ENCODE measurements at regions not wholly inside any gene's neighbourhood (a gene's known extent, or its start where the extent isn't known, plus 50 kb on each side); places are given as distances from the start of the nearest gene placed in this dataset.

DNA sequence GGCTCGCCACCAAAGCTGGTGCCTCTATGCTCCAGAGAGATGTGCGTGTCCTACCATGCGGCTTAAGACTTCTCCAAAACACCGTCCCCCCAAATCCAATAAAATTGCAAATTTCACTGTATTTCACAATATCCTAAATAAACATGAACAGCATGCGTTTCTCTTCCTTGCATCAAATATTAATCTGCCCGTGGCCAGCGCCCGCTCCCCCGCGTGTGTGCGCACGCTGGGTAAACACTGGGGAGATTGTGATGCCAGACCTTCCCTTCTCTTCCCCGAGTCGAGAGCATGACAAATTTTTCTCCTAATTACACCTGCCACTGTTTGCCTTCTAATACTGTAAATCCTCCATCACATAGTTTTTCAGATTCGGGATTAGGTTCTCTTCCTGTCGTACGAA is 148.1 kb downstream of the MRM1 start:
- peaks cover 5 to 46% (median 32%) of the 10 kb centered on the region in 7 donors for H3K27me3 ChIP-seq
- DNase-seq, result no peak
- TF ChIP-seq, protein P1, sequence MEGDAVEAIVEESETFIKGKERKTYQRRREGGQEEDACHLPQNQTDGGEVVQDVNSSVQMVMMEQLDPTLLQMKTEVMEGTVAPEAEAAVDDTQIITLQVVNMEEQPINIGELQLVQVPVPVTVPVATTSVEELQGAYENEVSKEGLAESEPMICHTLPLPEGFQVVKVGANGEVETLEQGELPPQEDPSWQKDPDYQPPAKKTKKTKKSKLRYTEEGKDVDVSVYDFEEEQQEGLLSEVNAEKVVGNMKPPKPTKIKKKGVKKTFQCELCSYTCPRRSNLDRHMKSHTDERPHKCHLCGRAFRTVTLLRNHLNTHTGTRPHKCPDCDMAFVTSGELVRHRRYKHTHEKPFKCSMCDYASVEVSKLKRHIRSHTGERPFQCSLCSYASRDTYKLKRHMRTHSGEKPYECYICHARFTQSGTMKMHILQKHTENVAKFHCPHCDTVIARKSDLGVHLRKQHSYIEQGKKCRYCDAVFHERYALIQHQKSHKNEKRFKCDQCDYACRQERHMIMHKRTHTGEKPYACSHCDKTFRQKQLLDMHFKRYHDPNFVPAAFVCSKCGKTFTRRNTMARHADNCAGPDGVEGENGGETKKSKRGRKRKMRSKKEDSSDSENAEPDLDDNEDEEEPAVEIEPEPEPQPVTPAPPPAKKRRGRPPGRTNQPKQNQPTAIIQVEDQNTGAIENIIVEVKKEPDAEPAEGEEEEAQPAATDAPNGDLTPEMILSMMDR (IDR thresholded peaks at IDR 0.05), result no peak

DNA sequence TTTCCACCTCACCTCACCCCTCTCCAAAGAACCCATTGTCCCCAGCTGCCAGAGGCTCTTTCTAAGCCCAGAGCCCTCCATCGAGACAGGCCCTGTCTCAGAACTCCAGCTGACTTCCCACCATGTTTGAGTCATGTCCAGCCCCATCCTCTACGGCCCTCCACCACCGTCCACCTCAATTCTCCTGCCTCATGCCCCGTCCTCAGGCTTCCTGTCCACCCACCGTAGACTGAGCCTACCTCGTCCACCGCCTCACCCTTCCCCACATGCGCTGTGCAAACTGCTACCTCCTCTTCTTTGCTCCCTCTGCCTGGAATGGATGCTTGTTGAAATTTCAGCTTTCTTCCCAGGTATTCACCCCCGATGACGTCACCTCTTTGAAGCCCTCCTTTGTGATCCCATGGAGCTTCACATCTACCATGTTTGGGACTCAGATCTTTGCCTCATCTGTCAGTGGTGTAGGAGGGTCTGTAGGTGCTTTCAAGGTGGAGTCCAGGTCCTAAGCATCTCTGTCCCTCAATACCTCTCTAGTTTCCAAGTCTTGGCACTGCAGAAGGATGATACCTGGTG is 149.0 kb downstream of the MRM1 start:
- no peak overlapping the region for H3K4me3 ChIP-seq
- TF ChIP-seq, protein P1 (IDR thresholded peaks at IDR 0.05), result no peak
- WGBS, 2 donors, result 85 to 87% methylated on average over 10 of the region's 10 CpGs
- no peaks in the 10 kb centered on the region for H3K4me1 ChIP-seq
- H3K27ac ChIP-seq, result no peak overlapping the region
- no peaks in the 10 kb centered on the region for H3K36me3 ChIP-seq
- H3K9me3 ChIP-seq, result no peaks in the 10 kb centered on the region
- no peak for DNase-seq
- no peak for ATAC-seq
- peaks cover 5 to 54% (median 38%) of the 10 kb centered on the region in 7 donors for H3K27me3 ChIP-seq
- intact Hi-C loops (cut with DNase I), result no loop called here

More for the DNA sequence above, 148.1 kb downstream of the MRM1 start:
- H3K4me1 ChIP-seq, result no peaks in the 10 kb centered on the region
- H3K9me3 ChIP-seq, result peaks cover 0 to 3% (median 0%) of the 10 kb centered on the region in 11 donors
- 80 to 82% methylated on average over 17 of the region's 17 CpGs for WGBS, 2 donors
- no peak overlapping the region for H3K4me3 ChIP-seq
- H3K27ac ChIP-seq, result no peak overlapping the region
- no peaks in the 10 kb centered on the region for H3K36me3 ChIP-seq
- intact Hi-C loops (cut with DNase I), result no loop called here
- ATAC-seq, result no peak

DNA sequence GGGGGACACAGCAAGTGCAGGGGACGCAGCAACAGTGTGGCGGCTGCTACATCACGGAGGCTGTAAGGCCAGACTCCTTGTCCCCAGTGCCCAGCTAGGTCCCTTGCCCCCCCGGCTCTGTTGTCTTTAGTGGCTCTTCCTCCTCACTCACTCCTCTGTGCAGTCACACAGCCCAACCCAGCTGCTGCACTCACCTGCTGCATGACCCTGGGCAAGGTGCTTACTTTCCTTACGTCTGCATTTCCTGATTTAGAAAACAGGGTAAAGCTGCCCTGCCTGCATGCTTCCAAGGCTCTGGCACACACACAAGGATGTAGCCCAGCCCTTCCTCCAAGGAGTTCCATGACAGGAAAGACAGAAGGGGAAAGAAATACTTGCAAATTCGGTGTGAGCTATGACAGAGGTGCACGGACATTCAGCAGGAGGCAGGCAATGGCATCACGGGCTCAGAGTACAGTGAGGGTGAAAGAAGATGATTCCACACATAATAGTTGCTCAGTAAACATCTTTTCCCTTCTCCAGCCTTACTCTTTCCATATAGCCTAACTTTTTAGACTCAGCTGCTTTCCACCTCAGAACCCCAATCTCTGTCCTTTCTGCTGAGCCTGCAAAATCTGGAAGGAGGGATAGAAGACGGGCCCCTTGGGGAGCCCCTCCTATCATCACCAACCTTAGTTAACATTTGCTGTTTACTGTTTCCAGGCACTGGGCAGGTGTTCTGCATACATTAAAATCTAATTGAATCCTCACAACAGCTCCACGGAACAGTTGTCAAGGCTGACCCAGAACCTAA is 150.9 kb downstream of the MRM1 start:
- Histone ChIP-seq H3K27ac (no peak overlapping the region), H3K4me1 (no peaks in the 10 kb centered on the region), H3K9me3 (no peaks in the 10 kb centered on the region), H3K36me3 (no peaks in the 10 kb centered on the region), H3K27me3 (peaks cover 5 to 72% (median 51%) of the 10 kb centered on the region in 7 donors), H3K4me3 (no peak overlapping the region)
- no peak for DNase-seq
- intact Hi-C loops (cut with DNase I), result no loop called here
- no peak for ATAC-seq
- 62 to 64% methylated on average over 10 of the region's 10 CpGs for WGBS, 2 donors
- TF ChIP-seq, protein P1 (IDR thresholded peaks at IDR 0.05), result no peak

DNA sequence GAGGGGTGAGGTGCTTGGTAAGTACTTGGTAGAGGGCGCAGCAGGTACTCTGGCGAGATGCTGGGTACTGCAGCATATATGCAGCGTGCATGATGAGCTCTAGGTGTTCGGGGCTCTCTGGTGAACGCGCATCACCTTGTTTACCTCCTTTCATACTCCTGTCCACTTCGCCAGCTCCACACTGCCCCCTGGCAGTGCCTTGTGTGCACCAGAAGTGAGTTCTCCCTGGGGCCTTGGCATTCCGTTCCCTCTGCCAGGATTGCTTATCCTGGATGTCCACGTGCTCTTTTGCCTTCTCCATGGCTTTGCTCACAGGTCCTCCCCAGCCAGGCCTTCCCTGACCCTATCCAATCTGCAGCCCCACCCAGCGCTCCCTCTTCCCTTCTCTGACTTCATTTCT is 154.2 kb downstream of the MRM1 start:
- peaks cover 5 to 77% (median 45%) of the 10 kb centered on the region in 7 donors for H3K27me3 ChIP-seq
- intact Hi-C loops (cut with DNase I), result no loop called here
- no peaks in the 10 kb centered on the region for H3K9me3 ChIP-seq
- TF ChIP-seq, protein P1 (IDR thresholded peaks at IDR 0.05), result peak in 2 of 9 donors; percentile 11 to 28
- WGBS, 2 donors, result 46% methylated on average over 10 of the region's 10 CpGs
- no peak overlapping the region for H3K4me3 ChIP-seq
- no peak overlapping the region for H3K27ac ChIP-seq
- no peaks in the 10 kb centered on the region for H3K36me3 ChIP-seq
- ATAC-seq (no peak), DNase-seq (no peak)
- no peaks in the 10 kb centered on the region for H3K4me1 ChIP-seq
